Retinal pigment epithelial cell (primary cell): ENCODE measurements at regions not wholly inside any gene's neighbourhood (a gene's known extent, or its start where the extent isn't known, plus 50 kb on each side); places are given as distances from the start of the nearest gene placed in this dataset.
"Not testable (repeated sequence)": the region's sequence is repeated elsewhere in the genome, so short reads cannot be mapped to it uniquely, and the experiment has no call there.

ENCODE experiments used
- DNase-seq: peaks from one replicate; pipeline ENCODE4 v3.0.0-alpha.2; 2010; ENCODE audit warnings: low read depth
- H3K4me3 ChIP-seq: 2 replicates; pipeline ENCODE4 v1.5.1; 2011; ENCODE audit warnings: mild to moderate bottlenecking, low read length, control low read depth, moderate library complexity
- CTCF ChIP-seq: conservative IDR thresholded peaks from 2 replicates; pipeline ENCODE4 v1.5.1; 2011; ENCODE audit warnings: low read depth, low read length, control low read depth, inconsistent platforms

GRCh38 chr6:97778290-97779038 lies 495.4 kb upstream of the MMS22L start:
- no peak for TF ChIP-seq CTCF
- no peak for DNase-seq
- no peak overlapping the region for H3K4me3 ChIP-seq

- DNase-seq, H3K4me3 ChIP-seq: not testable (repeated sequence)
Observed at GRCh38 chr6:97779039-97779766, 496.2 kb upstream of the MMS22L start.

GRCh38 chr6:97790926-97791590 lies 508.0 kb upstream of the MMS22L start:
- no peak for DNase-seq

GRCh38 chr6:97805596-97805995 lies 522.6 kb upstream of the MMS22L start:
- H3K4me3 ChIP-seq, result no peak overlapping the region
- TF ChIP-seq CTCF, result no peak
- no peak for DNase-seq

More at GRCh38 chr6:97790926-97791590, 508.0 kb upstream of the MMS22L start:
- H3K4me3 ChIP-seq, result no peak overlapping the region
- TF ChIP-seq CTCF, result no peak

- no peak overlapping the region for H3K4me3 ChIP-seq
- no peak for DNase-seq
- TF ChIP-seq CTCF, result no peak
Observed at GRCh38 chr6:97812940-97813339, 529.9 kb upstream of the MMS22L start.

- TF ChIP-seq CTCF, result no peak
- no peak for DNase-seq
- H3K4me3 ChIP-seq, result no peak overlapping the region
Observed at GRCh38 chr6:97813889-97814567, 531.0 kb upstream of the MMS22L start.

GRCh38 chr6:97815301-97815812 lies 532.3 kb upstream of the MMS22L start:
- no peak overlapping the region for H3K4me3 ChIP-seq
- TF ChIP-seq CTCF, result no peak
- DNase-seq, result no peak
